IMR-90 (cell line): ENCODE measurements at regions not wholly inside any gene's neighbourhood (a gene's known extent, or its start where the extent isn't known, plus 50 kb on each side); places are given as distances from the start of the nearest gene placed in this dataset.

Experiments used
- ATAC-seq: fragments of 200-7000 bp; cut with Tn5 transposase; 2 replicates; pipeline ENCODE4 v1.9.1; 2020; ENCODE audit warnings: low read depth, mild to moderate bottlenecking, moderate library complexity
- BruUV-seq: library from RNA; stranded (reverse); fragments of 400-500 nt; replicated peaks from 2 replicates; lab custom pipeline; 2021; lab: Mats Ljungman, UMichigan
- CTCF ChIA-PET: fragments of 300-600 bp; formaldehyde crosslinking; extraction: SDS; loops from one replicate; lab custom pipeline; 2021; ENCODE audit warnings: antibody characterized with exemption; lab: Yijun Ruan, JAX
- POLR2A ChIA-PET: fragments of 300-600 bp; sonication (Branson Sonifier 250); formaldehyde crosslinking; loops from one replicate; lab custom pipeline; 2022; ENCODE audit warnings: antibody characterized with exemption; ENCODE audit not compliant: unreplicated experiment; lab: Charles Lee
- DNase-seq: peaks from one replicate; pipeline ENCODE4 v3.0.0; 2013
- H2AFZ ChIP-seq: replicated peaks from 2 replicates; pipeline ENCODE3; 2013; ENCODE audit warnings: low read length, mild to moderate bottlenecking; ENCODE audit not compliant: poor library complexity
- H2AK5ac ChIP-seq: 2 replicates; pipeline ENCODE4 v1.6.1; 2013; ENCODE audit warnings: low read depth, low read length, inconsistent platforms
- H2AK9ac ChIP-seq: replicated peaks from 2 replicates; pipeline ENCODE3; 2013; ENCODE audit warnings: mild to moderate bottlenecking, low read depth, low read length, moderate library complexity; ENCODE audit not compliant: poor library complexity
- H2BK120ac ChIP-seq: 2 replicates; pipeline ENCODE4 v1.6.1; 2013; ENCODE audit warnings: low read depth, low read length, inconsistent platforms
- H2BK15ac ChIP-seq: 3 replicates; pipeline ENCODE4 v1.6.1; 2013; ENCODE audit warnings: low read depth, low read length, inconsistent platforms
- H2BK20ac ChIP-seq: 2 replicates; pipeline ENCODE4 v1.6.1; 2013; ENCODE audit warnings: low read depth, mild to moderate bottlenecking, inconsistent platforms, low read length, moderate library complexity
- H2BK5ac ChIP-seq: 2 replicates; pipeline ENCODE4 v1.6.1; 2013; ENCODE audit warnings: mild to moderate bottlenecking, low read depth, low read length, inconsistent platforms; ENCODE audit not compliant: poor library complexity, severe bottlenecking
- H3K14ac ChIP-seq: replicated peaks from 2 replicates; pipeline ENCODE4 v1.6.1; 2013; ENCODE audit warnings: low read depth, low read length, inconsistent platforms
- H3K18ac ChIP-seq: 2 replicates; pipeline ENCODE4 v1.6.1; 2013; ENCODE audit warnings: low read depth, low read length, control low read depth
- H3K23ac ChIP-seq: 2 replicates; pipeline ENCODE4 v1.6.1; 2013; ENCODE audit warnings: low read depth, low read length, inconsistent platforms
- H3K27ac ChIP-seq: 2 replicates; pipeline ENCODE4 v1.5.1; 2013; ENCODE audit warnings: mild to moderate bottlenecking, control low read depth, low read length; ENCODE audit not compliant: insufficient read depth
- H3K27me3 ChIP-seq: 2 replicates; pipeline ENCODE4 v1.6.1; 2013; ENCODE audit warnings: low read length; ENCODE audit not compliant: control insufficient read depth, insufficient read depth
- H3K36me3 ChIP-seq: 2 replicates; pipeline ENCODE4 v1.6.1; 2013; ENCODE audit warnings: low read length, mixed read lengths; ENCODE audit not compliant: control insufficient read depth, insufficient read depth
- H3K4ac ChIP-seq: 2 replicates; pipeline ENCODE4 v1.6.1; 2013; ENCODE audit warnings: low read depth, low read length, inconsistent platforms
- H3K4me1 ChIP-seq: 2 replicates; pipeline ENCODE4 v1.6.1; 2013; ENCODE audit warnings: low read length, mixed read lengths; ENCODE audit not compliant: control insufficient read depth, insufficient read depth
- H3K4me2 ChIP-seq: 2 replicates; pipeline ENCODE4 v1.6.1; 2013; ENCODE audit warnings: low read depth, mild to moderate bottlenecking, control low read depth, low read length, moderate library complexity
- H3K4me3 ChIP-seq: 2 replicates; pipeline ENCODE4 v1.5.1; 2013; ENCODE audit warnings: low read depth, mild to moderate bottlenecking, control low read depth, low read length, moderate library complexity; ENCODE audit not compliant: insufficient read depth
- H3K56ac ChIP-seq: 2 replicates; pipeline ENCODE4 v1.6.1; 2013; ENCODE audit warnings: low read length, inconsistent platforms; ENCODE audit not compliant: insufficient read depth; ENCODE audit errors: extremely low read depth
- H3K79me1 ChIP-seq, 2 experiments: 2 replicates each; pipeline ENCODE4 v1.6.1; 2013; ENCODE audit warnings: low read length in 2 of 2, inconsistent platforms in 1 of 2, low read depth in 1 of 2
- H3K9ac ChIP-seq: 2 replicates; pipeline ENCODE4 v1.6.1; 2013; ENCODE audit warnings: low read depth, low read length, control low read depth
- H3K9me1 ChIP-seq: 2 replicates; pipeline ENCODE4 v1.6.1; 2013; ENCODE audit warnings: low read length, inconsistent platforms; ENCODE audit not compliant: insufficient read depth
- H3K9me3 ChIP-seq: 2 replicates; pipeline ENCODE4 v1.6.1; 2013; ENCODE audit warnings: low read length; ENCODE audit not compliant: control insufficient read depth, insufficient read depth
- H4K20me1 ChIP-seq: 2 replicates; pipeline ENCODE4 v1.6.1; 2013; ENCODE audit warnings: low read length, inconsistent platforms; ENCODE audit not compliant: insufficient read depth
- H4K5ac ChIP-seq: 2 replicates; pipeline ENCODE4 v1.6.1; 2013; ENCODE audit warnings: mild to moderate bottlenecking, low read depth, low read length, control low read depth
- H4K8ac ChIP-seq, 2 experiments: 2 replicates each; pipeline ENCODE4 v1.6.1; 2013; ENCODE audit warnings: low read depth in 2 of 2, low read length in 2 of 2, control low read depth in 1 of 2, inconsistent platforms in 1 of 2
- H4K91ac ChIP-seq: 2 replicates; pipeline ENCODE4 v1.6.1; 2013; ENCODE audit warnings: low read depth, low read length, inconsistent platforms; ENCODE audit not compliant: insufficient read depth
- BHLHE40 ChIP-seq: fragments of 150-350 bp; IDR thresholded peaks from 2 replicates; pipeline ENCODE4 v1.6.1; 2016; ENCODE audit warnings: mild to moderate bottlenecking, low read depth, low read length
- CEBPB ChIP-seq: IDR thresholded peaks from 2 replicates; pipeline ENCODE4 v1.6.1; 2012; ENCODE audit warnings: low read depth, low read length, improper control_type of control experiment
- CHD1 ChIP-seq: IDR thresholded peaks from 2 replicates; pipeline ENCODE4 v1.6.1; 2012; ENCODE audit warnings: low read depth, low read length, improper control_type of control experiment
- FOS ChIP-seq: fragments of 150-350 bp; IDR thresholded peaks from 2 replicates; pipeline ENCODE4 v1.6.1; 2016; ENCODE audit warnings: low read depth, low read length
- MAFK ChIP-seq: IDR thresholded peaks from 2 replicates; pipeline ENCODE4 v1.6.1; 2012; ENCODE audit warnings: low read depth, low read length, improper control_type of control experiment
- MAZ ChIP-seq: IDR thresholded peaks from 2 replicates; pipeline ENCODE4 v1.6.1; 2012; ENCODE audit warnings: low read depth, mild to moderate bottlenecking, low read length, improper control_type of control experiment, moderate library complexity, borderline replicate concordance
- MXI1 ChIP-seq: IDR thresholded peaks from 2 replicates; pipeline ENCODE4 v1.6.1; 2012; ENCODE audit warnings: low read depth, mild to moderate bottlenecking, low read length, moderate library complexity, borderline replicate concordance
- NFE2L2 ChIP-seq: fragments of 150-350 bp; IDR thresholded peaks from 2 replicates; pipeline ENCODE4 v1.6.1; 2016; ENCODE audit warnings: low read depth, mild to moderate bottlenecking, low read length
- POLR2A ChIP-seq: IDR thresholded peaks from 2 replicates; pipeline ENCODE4 v1.6.1; 2012; ENCODE audit warnings: mild to moderate bottlenecking, low read depth, low read length
- RAD21 ChIP-seq: IDR thresholded peaks from 2 replicates; pipeline ENCODE4 v1.6.1; 2012; ENCODE audit warnings: low read length, improper control_type of control experiment
- RCOR1 ChIP-seq: IDR thresholded peaks from 2 replicates; pipeline ENCODE4 v1.6.1; 2012; ENCODE audit warnings: mild to moderate bottlenecking, low read length, improper control_type of control experiment; ENCODE audit not compliant: insufficient replicate concordance
- RFX5 ChIP-seq: IDR thresholded peaks from 2 replicates; pipeline ENCODE4 v1.8.0; 2012; ENCODE audit warnings: low read depth, mild to moderate bottlenecking, low read length, moderate library complexity
- SMC3 ChIP-seq: fragments of 150-350 bp; IDR thresholded peaks from 2 replicates; pipeline ENCODE4 v1.6.1; 2016; ENCODE audit warnings: low read depth, mild to moderate bottlenecking, antibody characterized with exemption, low read length, moderate library complexity
- WGBS, 2 experiments: methylation state at CpG; one replicate each; pipeline versions ENCODE4 v1.1.5 to v1.1.7; 2013; ENCODE audit warnings: missing lambda C conversion rate in 2 of 2; ENCODE audit not compliant: insufficient read length in 1 of 2; ENCODE audit errors: extremely low coverage in 2 of 2; 5-methylcytosine and 5-hydroxymethylcytosine counted together
- dilution Hi-C: fragments of 300-500 bp; cut with HindIII; formaldehyde crosslinking; loops from one replicate; pipeline ENCODE4 v1.14.3; 2018; ENCODE audit warnings: low sequenced_read_pairs; ENCODE audit not compliant: unreplicated experiment
- in situ Hi-C: fragments of 300-500 bp; cut with MboI; formaldehyde crosslinking; loops from 3 replicates; pipeline ENCODE4 v1.14.3; 2019; ENCODE audit warnings: low sequenced_read_pairs, inconsistent platforms, mixed read lengths
- intact Hi-C: fragments of 100-400 bp; cut with micrococcal nuclease; formaldehyde crosslinking; loops from 2 replicates; pipeline ENCODE4 v1.10.0; 2022
- TF ChIP-seq, protein P1 (sequence below): fragments of 150-350 bp; IDR thresholded peaks from 2 replicates; pipeline ENCODE4 v1.6.1; 2017; ENCODE audit warnings: mild to moderate bottlenecking, antibody characterized with exemption, low read length, low read depth
- TF ChIP-seq, protein P2 (sequence below): fragments of 150-350 bp; IDR thresholded peaks from 2 replicates; pipeline ENCODE4 v1.6.1; 2016; ENCODE audit warnings: low read depth, mild to moderate bottlenecking, low read length, moderate library complexity, borderline replicate concordance
- TF ChIP-seq, protein P3 (sequence below): conservative IDR thresholded peaks from 2 replicates; pipeline ENCODE4 v1.5.1; 2012; ENCODE audit warnings: mild to moderate bottlenecking, low read depth, low read length, improper control_type of control experiment

DNA sequence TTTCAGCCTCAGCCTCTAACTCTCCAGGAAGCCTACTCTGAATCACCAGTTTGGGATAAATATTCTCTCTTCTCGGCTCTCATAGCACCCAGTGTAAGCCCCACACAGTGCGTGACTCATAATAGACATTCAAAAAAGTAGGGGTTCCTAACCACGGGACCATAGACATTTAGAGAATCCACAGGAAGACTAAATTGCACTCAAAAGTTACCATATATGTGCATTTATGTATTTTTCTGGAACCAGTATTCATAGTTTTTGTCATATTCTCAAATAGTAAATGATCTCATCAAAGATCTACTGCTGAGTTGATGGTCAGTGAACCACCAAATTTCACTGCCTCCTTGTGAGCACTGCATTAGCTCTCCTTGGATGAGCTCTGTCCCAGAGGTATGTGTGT, 625.7 kb downstream of the SMARCA1 start:
- no peaks in the 10 kb centered on the region for H3K4me1 ChIP-seq
- no peak overlapping the region for H3K18ac ChIP-seq
- H3K79me1 ChIP-seq, result no peaks in the 10 kb centered on the region
- no peaks in the 10 kb centered on the region for H3K27me3 ChIP-seq
- intact Hi-C loops, result no loop called here
- DNase-seq (no peak), ATAC-seq (no peak)
- no peak overlapping the region for H3K4me2 ChIP-seq
- H3K9ac ChIP-seq, result no peak overlapping the region
- BruUV-seq, result no TSS peak
- no peaks in the 10 kb centered on the region for H3K9me1 ChIP-seq
- no peak overlapping the region for H4K8ac ChIP-seq
- H2AK5ac ChIP-seq, result no peak overlapping the region
- no peak overlapping the region for H3K4ac ChIP-seq
- no peaks in the 10 kb centered on the region for H4K20me1 ChIP-seq
- dilution Hi-C loops, result no loop called here
- H3K27ac ChIP-seq, result no peak overlapping the region
- no peak overlapping the region for H3K56ac ChIP-seq
- no peaks in the 10 kb centered on the region; the same call in 1 of the 2 replicates for H3K9me3 ChIP-seq
- H2AK9ac ChIP-seq, result no peak overlapping the region
- H3K23ac ChIP-seq, result no peak overlapping the region
- no peak overlapping the region for H2BK5ac ChIP-seq
- no peak overlapping the region for H2BK120ac ChIP-seq
- H4K91ac ChIP-seq, result no peak overlapping the region
- H3K36me3 ChIP-seq, result no peaks in the 10 kb centered on the region
- in situ Hi-C loops, result no loop called here
- TF ChIP-seq POLR2A (no peak), RCOR1 (no peak), MXI1 (no peak), CHD1 (no peak), BHLHE40 (no peak), NFE2L2 (no peak), FOS (no peak), MAFK (no peak), RAD21 (no peak), MAZ (no peak), CEBPB (no peak), SMC3 (no peak), RFX5 (no peak)
- TF ChIP-seq, protein P1, sequence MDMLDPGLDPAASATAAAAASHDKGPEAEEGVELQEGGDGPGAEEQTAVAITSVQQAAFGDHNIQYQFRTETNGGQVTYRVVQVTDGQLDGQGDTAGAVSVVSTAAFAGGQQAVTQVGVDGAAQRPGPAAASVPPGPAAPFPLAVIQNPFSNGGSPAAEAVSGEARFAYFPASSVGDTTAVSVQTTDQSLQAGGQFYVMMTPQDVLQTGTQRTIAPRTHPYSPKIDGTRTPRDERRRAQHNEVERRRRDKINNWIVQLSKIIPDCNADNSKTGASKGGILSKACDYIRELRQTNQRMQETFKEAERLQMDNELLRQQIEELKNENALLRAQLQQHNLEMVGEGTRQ, result no peak
- TF ChIP-seq, protein P2, sequence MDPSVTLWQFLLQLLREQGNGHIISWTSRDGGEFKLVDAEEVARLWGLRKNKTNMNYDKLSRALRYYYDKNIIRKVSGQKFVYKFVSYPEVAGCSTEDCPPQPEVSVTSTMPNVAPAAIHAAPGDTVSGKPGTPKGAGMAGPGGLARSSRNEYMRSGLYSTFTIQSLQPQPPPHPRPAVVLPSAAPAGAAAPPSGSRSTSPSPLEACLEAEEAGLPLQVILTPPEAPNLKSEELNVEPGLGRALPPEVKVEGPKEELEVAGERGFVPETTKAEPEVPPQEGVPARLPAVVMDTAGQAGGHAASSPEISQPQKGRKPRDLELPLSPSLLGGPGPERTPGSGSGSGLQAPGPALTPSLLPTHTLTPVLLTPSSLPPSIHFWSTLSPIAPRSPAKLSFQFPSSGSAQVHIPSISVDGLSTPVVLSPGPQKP, result no peak
- TF ChIP-seq, protein P3, sequence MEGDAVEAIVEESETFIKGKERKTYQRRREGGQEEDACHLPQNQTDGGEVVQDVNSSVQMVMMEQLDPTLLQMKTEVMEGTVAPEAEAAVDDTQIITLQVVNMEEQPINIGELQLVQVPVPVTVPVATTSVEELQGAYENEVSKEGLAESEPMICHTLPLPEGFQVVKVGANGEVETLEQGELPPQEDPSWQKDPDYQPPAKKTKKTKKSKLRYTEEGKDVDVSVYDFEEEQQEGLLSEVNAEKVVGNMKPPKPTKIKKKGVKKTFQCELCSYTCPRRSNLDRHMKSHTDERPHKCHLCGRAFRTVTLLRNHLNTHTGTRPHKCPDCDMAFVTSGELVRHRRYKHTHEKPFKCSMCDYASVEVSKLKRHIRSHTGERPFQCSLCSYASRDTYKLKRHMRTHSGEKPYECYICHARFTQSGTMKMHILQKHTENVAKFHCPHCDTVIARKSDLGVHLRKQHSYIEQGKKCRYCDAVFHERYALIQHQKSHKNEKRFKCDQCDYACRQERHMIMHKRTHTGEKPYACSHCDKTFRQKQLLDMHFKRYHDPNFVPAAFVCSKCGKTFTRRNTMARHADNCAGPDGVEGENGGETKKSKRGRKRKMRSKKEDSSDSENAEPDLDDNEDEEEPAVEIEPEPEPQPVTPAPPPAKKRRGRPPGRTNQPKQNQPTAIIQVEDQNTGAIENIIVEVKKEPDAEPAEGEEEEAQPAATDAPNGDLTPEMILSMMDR, result no peak
- ChIA-PET CTCF (no interaction called here), POLR2A (no interaction called here)
- H2AFZ ChIP-seq, result no peak overlapping the region
- no peak overlapping the region for H3K14ac ChIP-seq
- H2BK15ac ChIP-seq, result no peak overlapping the region
- no peak overlapping the region for H3K4me3 ChIP-seq
- no peak overlapping the region for H2BK20ac ChIP-seq
- no CpG with 5 or more reads among the region's 3 CpGs for WGBS, 2 experiments
- H4K5ac ChIP-seq, result no peak overlapping the region
